ENCODE measurements at regions not wholly inside any gene's neighbourhood (a gene's known extent, or its start where the extent isn't known, plus 50 kb on each side); places are given as distances from the start of the nearest gene placed in this dataset.

DNA sequence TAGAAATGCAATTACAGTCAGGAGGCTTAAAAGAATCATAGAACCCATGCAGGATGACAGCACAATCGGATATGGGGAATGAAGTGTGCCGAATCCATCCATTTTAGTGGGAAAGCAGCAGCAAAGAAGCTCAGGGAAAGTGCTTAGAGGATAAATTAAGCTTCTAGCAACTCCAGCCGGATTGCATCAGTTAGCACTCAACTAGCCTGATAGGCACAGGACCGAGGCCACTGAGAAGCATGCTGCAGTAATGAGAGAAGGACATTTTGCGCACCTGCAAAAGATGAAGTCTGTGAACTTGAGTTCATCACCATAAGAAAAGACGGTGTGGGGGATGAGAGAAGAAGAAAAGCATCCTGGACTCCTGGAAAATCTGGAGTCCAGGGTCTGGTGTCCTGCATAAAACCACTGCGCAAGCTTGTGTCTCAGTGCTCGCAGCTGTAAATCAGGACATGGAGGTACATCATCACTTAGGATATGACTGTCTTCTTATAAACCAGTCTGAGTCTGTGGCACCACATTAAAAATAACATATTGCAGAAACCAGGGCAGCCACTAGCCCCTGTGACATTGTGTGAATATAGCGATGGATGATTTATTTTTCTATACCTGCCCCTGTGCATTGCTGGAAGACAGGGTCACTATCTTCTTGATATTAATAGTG, 665.5 kb upstream of the SOX11 start:
- Histone ChIP-seq H4K20me1 (ENCODE audit: insufficient read depth, low read length) (no peaks in the 10 kb centered on the region), H2AFZ (ENCODE audit: low read depth, low read length) (no peak overlapping the region), H3K4me3 (ENCODE audit: low read depth in 1 of 2, low read length in 2 of 2) (no peak overlapping the region), H3K4me1 (ENCODE audit: insufficient read depth, low read length) (no peaks in the 10 kb centered on the region), H3K36me3 (ENCODE audit: insufficient read depth, low read length) (no peaks in the 10 kb centered on the region), H3K27me3 (ENCODE audit: insufficient read depth, low read length, poor library complexity) (no peaks in the 10 kb centered on the region), H3K9me3 (ENCODE audit: insufficient read depth, low read length, severe bottlenecking) (peaks cover 10% of the 10 kb centered on the region), H3K27ac (ENCODE audit: low read length) (no peak overlapping the region), H3K79me2 (ENCODE audit: insufficient read depth, low read length) (no peaks in the 10 kb centered on the region), H3K9ac (ENCODE audit: low read depth, low read length) (no peak overlapping the region), H3K4me2 (ENCODE audit: insufficient read depth, low read length) (no peak overlapping the region)
- ATAC-seq (ENCODE audit: insufficient read depth, low read depth) (no peak), DNase-seq (no peak)
- TF ChIP-seq EZH2 (IDR thresholded peaks at IDR 0.05; ENCODE audit: borderline replicate concordance, low read depth, low read length, severe bottlenecking), result no peak
- TF ChIP-seq, protein P1, sequence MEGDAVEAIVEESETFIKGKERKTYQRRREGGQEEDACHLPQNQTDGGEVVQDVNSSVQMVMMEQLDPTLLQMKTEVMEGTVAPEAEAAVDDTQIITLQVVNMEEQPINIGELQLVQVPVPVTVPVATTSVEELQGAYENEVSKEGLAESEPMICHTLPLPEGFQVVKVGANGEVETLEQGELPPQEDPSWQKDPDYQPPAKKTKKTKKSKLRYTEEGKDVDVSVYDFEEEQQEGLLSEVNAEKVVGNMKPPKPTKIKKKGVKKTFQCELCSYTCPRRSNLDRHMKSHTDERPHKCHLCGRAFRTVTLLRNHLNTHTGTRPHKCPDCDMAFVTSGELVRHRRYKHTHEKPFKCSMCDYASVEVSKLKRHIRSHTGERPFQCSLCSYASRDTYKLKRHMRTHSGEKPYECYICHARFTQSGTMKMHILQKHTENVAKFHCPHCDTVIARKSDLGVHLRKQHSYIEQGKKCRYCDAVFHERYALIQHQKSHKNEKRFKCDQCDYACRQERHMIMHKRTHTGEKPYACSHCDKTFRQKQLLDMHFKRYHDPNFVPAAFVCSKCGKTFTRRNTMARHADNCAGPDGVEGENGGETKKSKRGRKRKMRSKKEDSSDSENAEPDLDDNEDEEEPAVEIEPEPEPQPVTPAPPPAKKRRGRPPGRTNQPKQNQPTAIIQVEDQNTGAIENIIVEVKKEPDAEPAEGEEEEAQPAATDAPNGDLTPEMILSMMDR (IDR thresholded peaks at IDR 0.05; ENCODE audit: borderline replicate concordance, extremely low read depth, low read length, poor library complexity, severe bottlenecking), result no peak

DNA sequence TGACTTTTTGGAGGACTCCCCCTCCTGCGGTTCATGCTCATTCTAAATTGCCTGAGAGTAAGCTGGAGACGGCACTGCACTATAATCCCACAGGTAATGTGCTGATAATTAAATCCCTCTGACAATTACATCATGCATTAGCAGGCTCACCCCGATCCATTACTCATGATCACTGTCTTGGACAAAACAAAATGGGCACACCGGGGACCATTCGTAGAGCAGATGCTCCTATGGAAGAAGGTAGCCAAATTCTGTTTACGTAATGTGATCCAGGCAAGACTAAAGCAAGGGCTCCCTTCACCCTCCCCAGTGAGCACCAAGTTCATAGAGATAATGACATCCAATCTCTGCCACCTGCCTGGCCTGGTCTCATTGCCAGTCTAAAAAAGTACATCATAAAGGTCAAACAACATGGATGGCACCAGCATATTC, 657.1 kb upstream of the SOX11 start:
- DNase-seq, result no peak
- no peak overlapping the region for H2AFZ ChIP-seq (ENCODE audit: low read depth, low read length)

DNA sequence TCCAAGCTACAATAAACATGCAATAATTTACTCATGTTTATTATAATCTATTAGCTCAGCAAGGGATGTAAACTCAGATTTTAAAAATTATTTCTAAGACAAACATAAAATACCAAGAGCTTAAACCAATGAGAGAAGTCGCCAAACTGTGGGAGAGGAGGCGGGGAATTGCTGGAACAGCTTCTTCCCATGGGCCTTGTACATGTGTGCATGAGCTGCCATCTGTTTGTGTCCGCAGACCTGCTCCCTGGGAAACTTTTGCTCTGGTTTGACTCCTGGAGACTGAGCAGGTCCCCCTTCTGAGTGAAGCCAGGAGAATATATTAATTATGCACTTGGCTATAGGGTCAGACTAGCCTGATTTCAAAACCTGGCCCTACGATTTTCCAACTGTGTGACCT, 655.9 kb upstream of the SOX11 start:
- TF ChIP-seq, protein P1 (IDR thresholded peaks at IDR 0.05; ENCODE audit: borderline replicate concordance, extremely low read depth, low read length, poor library complexity, severe bottlenecking), result no peak
- TF ChIP-seq EZH2 (IDR thresholded peaks at IDR 0.05; ENCODE audit: borderline replicate concordance, low read depth, low read length, severe bottlenecking), result no peak
- Histone ChIP-seq H2AFZ (ENCODE audit: low read depth, low read length) (no peak overlapping the region), H3K4me3 (ENCODE audit: low read depth in 1 of 2, low read length in 2 of 2) (no peak overlapping the region), H3K79me2 (ENCODE audit: insufficient read depth, low read length) (no peaks in the 10 kb centered on the region), H4K20me1 (ENCODE audit: insufficient read depth, low read length) (no peaks in the 10 kb centered on the region), H3K9ac (ENCODE audit: low read depth, low read length) (no peak overlapping the region), H3K27me3 (ENCODE audit: insufficient read depth, low read length, poor library complexity) (no peaks in the 10 kb centered on the region), H3K27ac (ENCODE audit: low read length) (no peak overlapping the region), H3K4me1 (ENCODE audit: insufficient read depth, low read length) (no peaks in the 10 kb centered on the region), H3K9me3 (ENCODE audit: insufficient read depth, low read length, severe bottlenecking) (no peaks in the 10 kb centered on the region), H3K36me3 (ENCODE audit: insufficient read depth, low read length) (no peaks in the 10 kb centered on the region), H3K4me2 (ENCODE audit: insufficient read depth, low read length) (no peak overlapping the region)
- DNase-seq (no peak), ATAC-seq (ENCODE audit: insufficient read depth, low read depth) (no peak)

More for the DNA sequence above, 657.1 kb upstream of the SOX11 start:
- Histone ChIP-seq H3K4me2 (ENCODE audit: insufficient read depth, low read length) (no peak overlapping the region), H3K79me2 (ENCODE audit: insufficient read depth, low read length) (no peaks in the 10 kb centered on the region), H3K27ac (ENCODE audit: low read length) (no peak overlapping the region), H3K36me3 (ENCODE audit: insufficient read depth, low read length) (no peaks in the 10 kb centered on the region), H3K4me3 (ENCODE audit: low read depth in 1 of 2, low read length in 2 of 2) (no peak overlapping the region), H3K9me3 (ENCODE audit: insufficient read depth, low read length, severe bottlenecking) (no peaks in the 10 kb centered on the region), H4K20me1 (ENCODE audit: insufficient read depth, low read length) (no peaks in the 10 kb centered on the region), H3K9ac (ENCODE audit: low read depth, low read length) (no peak overlapping the region), H3K27me3 (ENCODE audit: insufficient read depth, low read length, poor library complexity) (no peaks in the 10 kb centered on the region), H3K4me1 (ENCODE audit: insufficient read depth, low read length) (no peaks in the 10 kb centered on the region)
- TF ChIP-seq EZH2 (IDR thresholded peaks at IDR 0.05; ENCODE audit: borderline replicate concordance, low read depth, low read length, severe bottlenecking), result no peak
- TF ChIP-seq, protein P1 (IDR thresholded peaks at IDR 0.05; ENCODE audit: borderline replicate concordance, extremely low read depth, low read length, poor library complexity, severe bottlenecking), result no peak
- ATAC-seq (ENCODE audit: insufficient read depth, low read depth), result no peak

Measured in DND-41 (cell line).